Osteoblast (primary cell): ENCODE measurements at regions not wholly inside any gene's neighbourhood (a gene's known extent, or its start where the extent isn't known, plus 50 kb on each side); places are given as distances from the start of the nearest gene placed in this dataset.

Source experiments
- DNase-seq: peaks from one replicate; pipeline ENCODE4 v3.0.0; 2011; ENCODE audit warnings: low spot score, mixed read lengths; ENCODE audit not compliant: insufficient read length; ENCODE audit errors: missing footprints
- H2AFZ ChIP-seq: 2 replicates; pipeline ENCODE4 v1.6.0; 2011; ENCODE audit warnings: mild to moderate bottlenecking, low read length
- H3K27ac ChIP-seq: 2 replicates; pipeline ENCODE4 v1.5.1; 2011; ENCODE audit warnings: mild to moderate bottlenecking, low read depth, low read length, moderate library complexity
- H3K27me3 ChIP-seq: 2 replicates; pipeline ENCODE4 v1.6.0; 2012; ENCODE audit warnings: mild to moderate bottlenecking, control low read depth, inconsistent platforms, low read length, moderate library complexity; ENCODE audit not compliant: insufficient read depth
- H3K36me3 ChIP-seq: 2 replicates; pipeline ENCODE4 v1.5.1; 2011; ENCODE audit warnings: mild to moderate bottlenecking, low read length, control low read depth, moderate library complexity; ENCODE audit not compliant: insufficient read depth
- H3K4me1 ChIP-seq: 2 replicates; pipeline ENCODE4 v1.5.1; 2011; ENCODE audit warnings: mild to moderate bottlenecking, low read length, control low read depth, moderate library complexity; ENCODE audit not compliant: insufficient read depth
- H3K4me2 ChIP-seq: 2 replicates; pipeline ENCODE4 v1.6.0; 2011; ENCODE audit warnings: mild to moderate bottlenecking, low read length; ENCODE audit not compliant: insufficient read depth
- H3K4me3 ChIP-seq: fragments of 200-600 bp; sonication (generic); 3 replicates; pipeline ENCODE4 v1.5.1; 2012; ENCODE audit warnings: mild to moderate bottlenecking, low read length, inconsistent platforms; ENCODE audit not compliant: insufficient read depth
- H3K79me2 ChIP-seq: 2 replicates; pipeline ENCODE4 v1.6.0; 2012; ENCODE audit warnings: mild to moderate bottlenecking, low read length, control low read depth, inconsistent platforms; ENCODE audit not compliant: insufficient read depth
- H3K9me3 ChIP-seq: 2 replicates; pipeline ENCODE4 v1.5.1; 2011; ENCODE audit warnings: low read depth, low read length, control low read depth
- H4K20me1 ChIP-seq: 2 replicates; pipeline ENCODE4 v1.6.0; 2012; ENCODE audit warnings: mild to moderate bottlenecking, low read length, control low read depth; ENCODE audit not compliant: insufficient read depth
- CTCF ChIP-seq: IDR thresholded peaks from 2 replicates; pipeline ENCODE4 v1.5.1; 2011; ENCODE audit warnings: mild to moderate bottlenecking, low read depth, low read length, moderate library complexity; ENCODE audit errors: extremely low read depth

- TF ChIP-seq CTCF, result no peak
These were observed 275.1 kb upstream of the GJB5 start for GRCh38 chr1:34479731-34480130.

GRCh38 chr1:34488080-34488708, 266.7 kb upstream of the GJB5 start:
- Histone ChIP-seq H3K9me3 (no peaks in the 10 kb centered on the region), H3K4me1 (no peaks in the 10 kb centered on the region), H4K20me1 (no peaks in the 10 kb centered on the region), H2AFZ (no peak overlapping the region), H3K27me3 (no peaks in the 10 kb centered on the region), H3K4me2 (no peak overlapping the region), H3K79me2 (no peaks in the 10 kb centered on the region), H3K36me3 (no peaks in the 10 kb centered on the region), H3K27ac (no peak overlapping the region), H3K4me3 (no peak overlapping the region)
- no peak for TF ChIP-seq CTCF
- no peak for DNase-seq

More at GRCh38 chr1:34479731-34480130, 275.1 kb upstream of the GJB5 start:
- no peaks in the 10 kb centered on the region for H3K27me3 ChIP-seq
- H3K4me2 ChIP-seq, result no peak overlapping the region
- H3K79me2 ChIP-seq, result no peaks in the 10 kb centered on the region
- no peak overlapping the region for H3K4me3 ChIP-seq
- peaks cover 7% of the 10 kb centered on the region for H3K9me3 ChIP-seq
- H3K4me1 ChIP-seq, result no peaks in the 10 kb centered on the region
- DNase-seq, result no peak
- no peaks in the 10 kb centered on the region for H4K20me1 ChIP-seq
- no peaks in the 10 kb centered on the region for H3K36me3 ChIP-seq
- H3K27ac ChIP-seq, result no peak overlapping the region
- H2AFZ ChIP-seq, result no peak overlapping the region

- Histone ChIP-seq H3K27ac (no peak overlapping the region), H3K27me3 (no peaks in the 10 kb centered on the region), H3K4me3 (no peak overlapping the region), H4K20me1 (no peaks in the 10 kb centered on the region), H3K4me2 (no peak overlapping the region), H2AFZ (no peak overlapping the region), H3K79me2 (no peaks in the 10 kb centered on the region), H3K36me3 (no peaks in the 10 kb centered on the region), H3K4me1 (no peaks in the 10 kb centered on the region), H3K9me3 (peaks cover 2% of the 10 kb centered on the region)
- no peak for DNase-seq
- no peak for TF ChIP-seq CTCF
These were observed 254.4 kb upstream of the GJB5 start for GRCh38 chr1:34500451-34500850.

- no peak for DNase-seq
- Histone ChIP-seq H3K4me1 (no peaks in the 10 kb centered on the region), H2AFZ (no peak overlapping the region), H4K20me1 (no peaks in the 10 kb centered on the region), H3K4me3 (no peak overlapping the region), H3K79me2 (no peaks in the 10 kb centered on the region), H3K9me3 (peaks cover 4% of the 10 kb centered on the region), H3K4me2 (no peak overlapping the region), H3K27ac (no peak overlapping the region), H3K27me3 (no peaks in the 10 kb centered on the region), H3K36me3 (no peaks in the 10 kb centered on the region)
- TF ChIP-seq CTCF, result no peak
These were observed 243.0 kb upstream of the GJB5 start for GRCh38 chr1:34511802-34512201.
